ENCODE measurements at regions not wholly inside any gene's neighbourhood (a gene's known extent, or its start where the extent isn't known, plus 50 kb on each side); places are given as distances from the start of the nearest gene placed in this dataset.
"Not testable (repeated sequence)": the region's sequence is repeated elsewhere in the genome, so short reads cannot be mapped to it uniquely, and the experiment has no call there.

DNA sequence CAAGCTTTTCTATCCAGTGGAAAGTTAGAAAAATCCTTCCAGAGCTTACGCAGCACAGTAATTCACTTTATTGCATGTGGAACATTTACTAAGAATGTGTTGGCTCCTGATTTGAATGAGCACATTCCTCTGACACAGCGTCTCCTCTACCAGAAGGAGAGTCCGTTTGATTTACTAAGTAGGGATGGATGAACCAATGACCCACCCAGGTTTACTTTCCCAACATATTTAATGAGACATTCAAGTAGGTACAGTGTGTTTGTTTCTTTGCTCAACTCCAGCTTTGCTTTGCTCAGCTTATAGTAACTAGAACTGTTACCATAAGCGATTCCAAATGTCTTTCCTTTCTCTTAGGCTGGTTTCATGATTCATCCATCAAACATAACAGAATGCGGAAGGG lies 161.7 kb downstream of the SMARCA1 start:
- H3K4me3 ChIP-seq (ENCODE audit: low read length) = no peak overlapping the region
- no peak for TF ChIP-seq CTCF (conservative IDR thresholded peaks at IDR 0.05; ENCODE audit: low read depth, low read length)
- no peak for DNase-seq (ENCODE audit: low read depth)

DNA sequence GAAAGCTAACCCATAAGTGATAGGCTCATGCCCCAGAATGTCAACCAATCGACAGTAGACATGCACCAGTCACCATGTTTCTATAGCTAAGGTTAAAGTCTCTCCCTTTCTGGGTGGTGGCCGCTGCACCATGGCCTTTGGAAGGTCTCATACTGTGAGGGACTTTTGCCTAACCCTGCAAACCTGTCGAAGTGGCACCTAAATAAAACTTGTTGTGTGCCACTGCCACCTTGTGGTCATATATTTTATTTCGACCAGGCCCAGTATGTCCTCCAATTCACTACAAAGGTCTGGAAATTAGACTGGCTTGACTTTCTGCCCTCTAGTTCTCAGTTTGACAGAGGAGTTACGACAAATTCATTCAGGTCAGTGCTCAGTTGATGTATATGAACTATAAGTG lies 163.1 kb downstream of the SMARCA1 start:
- DNase-seq (ENCODE audit: low read depth) = no peak
- TF ChIP-seq CTCF (conservative IDR thresholded peaks at IDR 0.05; ENCODE audit: low read depth, low read length) = peak; percentile 44
- H3K4me3 ChIP-seq (ENCODE audit: low read length) = no peak overlapping the region

GRCh38 chrX:129359269-129359668 lies 164.0 kb downstream of the SMARCA1 start:
- no peak for TF ChIP-seq CTCF (conservative IDR thresholded peaks at IDR 0.05; ENCODE audit: low read depth, low read length)
- DNase-seq (ENCODE audit: low read depth) = no peak
- H3K4me3 ChIP-seq (ENCODE audit: low read length) = no peak overlapping the region

DNA sequence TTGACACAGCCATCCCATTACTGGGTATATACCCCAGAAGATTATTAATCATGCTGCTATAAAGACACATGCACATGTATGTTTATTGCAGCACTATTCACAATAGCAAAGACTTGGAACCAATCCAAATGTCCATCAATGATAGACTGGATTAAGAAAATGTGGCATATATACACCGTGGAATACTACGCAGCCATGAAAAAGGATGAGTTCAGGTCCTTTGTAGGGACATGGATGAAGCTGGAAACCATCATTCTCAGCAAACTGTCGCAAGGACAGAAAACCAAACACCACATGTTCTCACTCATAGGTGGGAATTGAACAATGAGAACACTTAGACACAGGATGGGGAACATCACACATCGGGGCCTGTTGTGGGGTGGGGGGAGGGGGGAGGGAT lies 165.9 kb downstream of the SMARCA1 start:
- H3K4me3 ChIP-seq (ENCODE audit: low read length); DNase-seq (ENCODE audit: low read depth): not testable (repeated sequence)

DNA sequence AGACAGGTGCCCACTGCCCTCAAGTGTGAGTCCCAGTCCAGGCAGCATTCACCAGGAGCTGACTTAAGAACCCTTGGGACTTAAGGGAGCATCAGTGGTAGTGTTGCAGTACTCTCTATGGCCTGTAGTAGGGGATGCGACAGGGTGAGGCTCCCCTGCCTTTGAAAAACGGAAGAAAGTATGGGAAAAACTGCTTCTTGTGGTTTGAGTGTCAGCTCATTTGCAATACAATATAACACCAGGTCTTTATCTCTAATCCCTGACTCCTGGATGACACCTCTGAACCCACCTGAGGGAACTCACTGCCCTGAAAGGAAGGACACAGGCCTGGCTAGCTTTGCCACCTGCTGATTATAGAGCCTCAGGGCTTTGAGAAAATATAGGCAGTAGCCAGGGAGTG lies 176.0 kb downstream of the SMARCA1 start:
- no peak overlapping the region for H3K4me3 ChIP-seq (ENCODE audit: low read length)
- DNase-seq (ENCODE audit: low read depth) = no peak
- peak; percentile 8 for TF ChIP-seq CTCF (conservative IDR thresholded peaks at IDR 0.05; ENCODE audit: low read depth, low read length)

DNA sequence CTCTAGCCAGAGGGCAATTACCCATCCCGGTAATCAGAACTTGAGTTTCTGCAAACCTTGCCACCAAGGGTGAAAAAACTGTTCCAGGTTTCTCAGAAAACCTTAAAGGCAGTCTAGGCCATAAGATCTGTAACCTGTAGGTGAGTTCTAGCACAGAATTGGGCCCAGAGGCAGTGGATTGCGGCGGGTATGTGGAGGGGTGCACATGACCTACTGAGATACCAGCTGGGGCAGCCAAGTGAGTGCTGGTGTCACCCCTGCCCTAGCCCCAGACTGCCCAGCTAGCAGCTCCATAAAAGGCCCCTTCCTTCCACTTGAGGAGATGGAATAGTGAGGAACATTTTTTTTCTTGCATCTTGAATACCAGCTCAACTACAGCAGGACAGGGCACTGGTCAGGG lies 176.7 kb downstream of the SMARCA1 start:
- no peak overlapping the region for H3K4me3 ChIP-seq (ENCODE audit: low read length)
- no peak for DNase-seq (ENCODE audit: low read depth)
- no peak for TF ChIP-seq CTCF (conservative IDR thresholded peaks at IDR 0.05; ENCODE audit: low read depth, low read length)

- not testable (repeated sequence) for DNase-seq (ENCODE audit: low read depth); H3K4me3 ChIP-seq (ENCODE audit: low read length)
Observed at GRCh38 chrX:129337264-129337663, 186.0 kb downstream of the SMARCA1 start.

- H3K4me3 ChIP-seq (ENCODE audit: low read length) = no peak overlapping the region
- TF ChIP-seq CTCF (conservative IDR thresholded peaks at IDR 0.05; ENCODE audit: low read depth, low read length) = no peak
- DNase-seq (ENCODE audit: low read depth) = no peak
Observed at GRCh38 chrX:129323115-129323514, 200.2 kb downstream of the SMARCA1 start.

All from retinal pigment epithelial cell (primary cell).